Fibroblast of lung (primary cell): ENCODE measurements at regions not wholly inside any gene's neighbourhood (a gene's known extent, or its start where the extent isn't known, plus 50 kb on each side); places are given as distances from the start of the nearest gene placed in this dataset.

Experiments used
- CTCF ChIP-seq, 2 donors: IDR thresholded peaks in 1 of 2; conservative IDR thresholded peaks in 1 of 2; 1 replicate in 1 of 2; 2 replicates in 1 of 2; pipeline ENCODE4 v1.5.1; 2011 to 2012; ENCODE audit warnings: low read length in 2 of 2, control low read depth in 1 of 2, inconsistent platforms in 1 of 2, low read depth in 1 of 2, mild to moderate bottlenecking in 1 of 2
- EZH2 ChIP-seq: IDR thresholded peaks from 2 replicates; pipeline ENCODE4 v1.5.1; 2012; ENCODE audit warnings: low read length, control low read depth, mild to moderate bottlenecking; ENCODE audit errors: missing control alignments

GRCh38 chr5:100992354-100992753 is 89.3 kb upstream of the ST8SIA4 start:
- no peak for TF ChIP-seq CTCF (conservative IDR thresholded peaks at IDR 0.05 in 1 of 2, IDR thresholded peaks at IDR 0.05 in 1 of 2; ENCODE audit: low read depth in 1 of 2, low read length in 2 of 2)
- TF ChIP-seq EZH2 = no peak
